Spinal cord (tissue), 9 donors: ENCODE measurements at regions not wholly inside any gene's neighbourhood (a gene's known extent, or its start where the extent isn't known, plus 50 kb on each side); places are given as distances from the start of the nearest gene placed in this dataset.

ENCODE experiments used
- DNase-seq, 6 donors: peaks; one replicate each; pipeline versions ENCODE4 v3.0.0 to v3.0.0-alpha.2; 2013 to 2015; ENCODE audit warnings: low spot score in 6 of 6, low read depth in 4 of 6
- H3K27ac ChIP-seq: one replicate; pipeline ENCODE4 v1.5.1; 2013; ENCODE audit warnings: low read depth, low read length, control low read depth
- H3K27me3 ChIP-seq: one replicate; pipeline ENCODE4 v1.6.1; 2013; ENCODE audit warnings: low read length; ENCODE audit not compliant: control insufficient read depth, insufficient read depth
- H3K36me3 ChIP-seq: one replicate; pipeline ENCODE4 v1.6.1; 2013; ENCODE audit warnings: low read length; ENCODE audit not compliant: control insufficient read depth, insufficient read depth
- H3K4me1 ChIP-seq: one replicate; pipeline ENCODE4 v1.6.1; 2013; ENCODE audit warnings: low read length; ENCODE audit not compliant: control insufficient read depth, insufficient read depth
- H3K4me3 ChIP-seq: one replicate; pipeline ENCODE4 v1.5.1; 2013; ENCODE audit warnings: low read depth, low read length, control low read depth
- H3K9me3 ChIP-seq: one replicate; pipeline ENCODE4 v1.6.1; 2013; ENCODE audit warnings: low read length; ENCODE audit not compliant: control insufficient read depth, insufficient read depth
- WGBS: methylation state at CpG from one replicate; pipeline ENCODE4 v1.1.5; 2013; ENCODE audit warnings: missing lambda C conversion rate; ENCODE audit not compliant: insufficient coverage; 5-methylcytosine and 5-hydroxymethylcytosine counted together
- donor health status: healthy.

DNA sequence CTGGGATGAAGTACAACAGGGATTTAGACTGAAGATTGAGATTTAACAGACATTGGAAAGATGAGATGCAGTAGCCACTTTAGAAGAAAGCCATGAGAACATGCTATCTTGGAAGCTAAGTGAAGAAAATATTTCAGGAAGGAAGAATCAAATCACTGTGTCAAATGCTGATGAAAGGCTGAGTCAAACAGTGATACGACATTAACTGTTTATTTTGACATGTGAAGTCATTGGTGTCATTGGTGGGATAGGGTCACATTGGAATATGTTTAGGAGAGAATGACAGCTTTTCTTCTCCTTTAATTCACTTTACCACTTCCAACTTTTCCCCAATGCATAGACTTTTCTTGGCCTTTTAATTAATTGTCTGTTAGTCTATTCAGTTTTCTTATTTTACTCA, 653.0 kb upstream of the BOD1L1 start:
- WGBS: no CpG with 5 or more reads among the region's 1 CpG
- H3K27me3 ChIP-seq: no peaks in the 10 kb centered on the region
- H3K9me3 ChIP-seq: no peaks in the 10 kb centered on the region
- no peak for DNase-seq
- no peaks in the 10 kb centered on the region for H3K36me3 ChIP-seq
- no peaks in the 10 kb centered on the region for H3K4me1 ChIP-seq
- no peak overlapping the region for H3K4me3 ChIP-seq
- no peak overlapping the region for H3K27ac ChIP-seq

DNA sequence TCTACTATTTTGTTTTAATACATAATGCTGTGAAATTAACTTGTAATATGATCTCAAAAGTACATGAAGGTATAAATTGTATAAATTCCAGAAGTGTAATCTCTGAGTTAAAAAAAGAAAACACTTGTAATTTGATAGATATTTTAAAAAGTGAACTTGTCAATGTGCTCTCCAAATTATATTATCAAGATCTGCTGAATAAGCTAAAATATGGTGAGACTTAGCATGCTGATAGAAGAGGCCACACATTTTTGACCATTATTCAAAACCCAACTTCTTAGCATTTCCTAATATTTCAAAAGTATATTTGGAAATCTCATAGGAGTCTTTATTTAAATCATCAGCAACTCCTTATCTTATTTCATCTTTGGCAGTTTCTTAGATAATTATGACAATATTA, 657.1 kb upstream of the BOD1L1 start:
- H3K36me3 ChIP-seq: no peaks in the 10 kb centered on the region
- DNase-seq: no peak
- H3K4me1 ChIP-seq: no peaks in the 10 kb centered on the region
- no peak overlapping the region for H3K27ac ChIP-seq
- H3K9me3 ChIP-seq: no peaks in the 10 kb centered on the region
- H3K4me3 ChIP-seq: no peak overlapping the region
- no peaks in the 10 kb centered on the region for H3K27me3 ChIP-seq

DNA sequence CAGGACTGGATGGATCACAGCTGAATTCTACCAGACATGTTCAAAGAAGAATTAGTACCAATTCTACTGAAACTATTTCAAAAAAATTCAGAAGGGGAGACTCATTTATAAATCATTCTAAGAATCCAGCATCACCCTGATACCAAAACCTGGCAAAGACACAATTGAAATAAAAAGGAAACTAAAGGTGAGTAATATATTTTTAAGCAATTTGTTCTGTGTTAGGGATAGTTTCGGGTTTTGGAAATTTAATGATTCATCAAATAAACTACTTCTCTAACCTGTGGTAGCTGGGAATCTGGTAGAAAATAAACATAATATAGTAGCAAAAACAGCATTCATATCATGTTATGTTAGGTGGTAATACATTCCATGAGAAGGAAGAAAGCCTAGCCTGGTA, 662.2 kb upstream of the BOD1L1 start:
- WGBS: no CpG with 5 or more reads among the region's 1 CpG
- Histone ChIP-seq H3K9me3 (no peaks in the 10 kb centered on the region), H3K4me3 (no peak overlapping the region), H3K36me3 (no peaks in the 10 kb centered on the region), H3K4me1 (no peaks in the 10 kb centered on the region), H3K27me3 (no peaks in the 10 kb centered on the region), H3K27ac (no peak overlapping the region)
- no peak for DNase-seq

DNA sequence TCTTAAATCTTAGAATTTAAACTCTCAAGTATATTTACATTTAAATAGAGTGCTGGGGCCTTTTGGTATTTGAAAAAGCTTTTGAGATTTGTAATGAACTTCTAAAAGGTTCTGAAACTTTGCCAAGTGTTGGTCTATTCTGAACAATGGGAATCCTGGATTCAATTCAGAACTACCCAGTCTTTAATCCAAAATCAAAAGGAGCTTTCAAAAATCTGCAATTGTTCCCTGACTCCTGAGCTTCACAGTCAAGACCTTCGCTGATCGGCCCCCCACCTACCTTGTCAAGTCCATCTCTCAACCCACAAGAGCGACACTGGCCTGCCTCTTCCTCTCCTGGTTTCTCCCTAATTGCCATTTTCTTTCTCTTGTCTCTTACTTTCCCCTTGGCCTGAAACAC, 666.1 kb upstream of the BOD1L1 start:
- H3K4me3 ChIP-seq: no peak overlapping the region
- H3K4me1 ChIP-seq: no peaks in the 10 kb centered on the region
- DNase-seq: peak in 2 of 6 donors; percentile 37 to 68
- H3K9me3 ChIP-seq: no peaks in the 10 kb centered on the region
- H3K27me3 ChIP-seq: no peaks in the 10 kb centered on the region
- H3K36me3 ChIP-seq: no peaks in the 10 kb centered on the region
- 30% methylated on average over 3 of the region's 3 CpGs for WGBS
- no peak overlapping the region for H3K27ac ChIP-seq

DNA sequence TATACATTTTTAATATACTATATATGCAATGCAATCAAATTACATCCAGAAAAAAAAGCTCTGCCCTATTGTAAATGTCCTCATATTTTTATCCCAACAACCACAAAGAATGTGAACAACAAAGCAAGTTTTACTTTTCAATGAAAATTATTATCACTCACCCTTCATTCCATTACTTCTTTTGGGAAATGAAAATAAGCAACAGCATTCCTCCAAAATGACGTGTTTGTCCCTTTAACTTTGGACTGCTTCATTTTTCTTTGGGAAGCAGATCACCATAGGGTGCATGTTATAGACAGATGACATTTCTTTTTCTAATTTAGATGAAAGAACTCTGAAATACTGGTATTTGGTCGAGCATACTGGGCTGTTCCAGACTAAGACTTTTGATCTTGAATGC, 667.1 kb upstream of the BOD1L1 start:
- Histone ChIP-seq H3K27ac (no peak overlapping the region), H3K27me3 (no peaks in the 10 kb centered on the region), H3K4me3 (no peak overlapping the region), H3K9me3 (no peaks in the 10 kb centered on the region), H3K36me3 (no peaks in the 10 kb centered on the region), H3K4me1 (no peaks in the 10 kb centered on the region)
- DNase-seq: no peak
- no CpG with 5 or more reads among the region's 2 CpGs for WGBS

DNA sequence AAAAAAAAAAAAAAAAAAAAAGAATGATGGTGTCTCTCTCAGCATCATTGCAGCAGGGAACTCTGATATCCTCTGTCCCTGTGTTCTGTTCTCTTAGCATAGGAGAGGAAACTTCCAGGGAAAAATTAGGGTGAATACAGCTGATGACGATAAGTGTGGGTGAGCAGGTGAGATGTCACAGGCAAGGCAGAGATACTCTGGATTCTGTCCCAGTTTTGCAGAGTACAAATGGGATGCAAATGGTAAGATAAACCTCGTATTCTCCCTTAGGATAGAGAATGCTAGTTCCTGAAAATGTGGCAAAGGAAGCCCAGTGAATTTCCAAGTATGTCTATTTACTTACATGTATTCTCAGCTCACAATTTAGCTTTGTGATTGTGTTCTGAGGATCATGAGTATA, 671.6 kb upstream of the BOD1L1 start:
- Histone ChIP-seq H3K27ac (no peak overlapping the region), H3K36me3 (no peaks in the 10 kb centered on the region), H3K4me3 (no peak overlapping the region), H3K4me1 (no peaks in the 10 kb centered on the region), H3K27me3 (no peaks in the 10 kb centered on the region), H3K9me3 (no peaks in the 10 kb centered on the region)
- WGBS: no CpG with 5 or more reads among the region's 2 CpGs
- DNase-seq: peak in 1 of 6 donors; percentile 67

DNA sequence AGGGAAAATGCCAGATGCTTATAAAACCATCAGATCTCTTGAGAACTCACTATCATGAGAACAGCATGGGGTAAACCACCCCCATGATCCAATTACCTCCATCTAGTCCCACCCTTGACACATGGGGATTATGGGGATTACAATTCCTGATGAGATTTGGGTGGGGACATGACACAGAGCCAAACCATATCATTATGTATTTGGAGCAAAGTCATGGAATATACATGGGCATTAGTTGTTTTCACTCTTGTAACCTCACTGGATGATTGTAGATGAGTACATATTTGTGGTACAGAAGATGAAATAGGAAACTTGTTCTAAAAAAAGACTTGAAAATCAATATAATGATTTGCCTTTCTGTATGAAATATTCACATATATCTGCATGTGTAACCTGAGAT, 674.5 kb upstream of the BOD1L1 start:
- no peak for DNase-seq
- Histone ChIP-seq H3K9me3 (no peaks in the 10 kb centered on the region), H3K4me3 (no peak overlapping the region), H3K4me1 (no peaks in the 10 kb centered on the region), H3K27ac (no peak overlapping the region), H3K27me3 (no peaks in the 10 kb centered on the region), H3K36me3 (no peaks in the 10 kb centered on the region)

DNA sequence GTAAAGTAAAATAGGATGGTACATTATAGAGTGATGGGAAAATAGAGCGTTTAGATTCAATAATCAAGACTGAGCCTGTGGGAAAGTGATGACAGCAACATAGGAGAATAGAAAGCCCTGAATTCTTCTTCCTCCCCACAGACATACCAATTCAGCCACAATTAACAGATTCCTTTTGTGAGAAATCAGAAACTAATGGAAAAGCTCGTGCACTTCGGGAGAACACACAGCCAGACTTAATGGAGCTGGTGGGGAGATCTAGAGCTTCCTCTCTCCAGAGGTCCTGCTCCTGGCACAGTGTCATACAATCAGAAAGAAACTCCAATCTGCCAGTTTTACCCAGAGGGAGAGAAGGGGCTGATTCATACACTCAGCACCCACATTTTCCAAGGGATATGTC, 676.3 kb upstream of the BOD1L1 start:
- Histone ChIP-seq H3K4me3 (no peak overlapping the region), H3K4me1 (no peaks in the 10 kb centered on the region), H3K36me3 (no peaks in the 10 kb centered on the region), H3K27me3 (no peaks in the 10 kb centered on the region), H3K9me3 (no peaks in the 10 kb centered on the region), H3K27ac (no peak overlapping the region)
- DNase-seq: no peak
- WGBS: no CpG with 5 or more reads among the region's 3 CpGs

DNA sequence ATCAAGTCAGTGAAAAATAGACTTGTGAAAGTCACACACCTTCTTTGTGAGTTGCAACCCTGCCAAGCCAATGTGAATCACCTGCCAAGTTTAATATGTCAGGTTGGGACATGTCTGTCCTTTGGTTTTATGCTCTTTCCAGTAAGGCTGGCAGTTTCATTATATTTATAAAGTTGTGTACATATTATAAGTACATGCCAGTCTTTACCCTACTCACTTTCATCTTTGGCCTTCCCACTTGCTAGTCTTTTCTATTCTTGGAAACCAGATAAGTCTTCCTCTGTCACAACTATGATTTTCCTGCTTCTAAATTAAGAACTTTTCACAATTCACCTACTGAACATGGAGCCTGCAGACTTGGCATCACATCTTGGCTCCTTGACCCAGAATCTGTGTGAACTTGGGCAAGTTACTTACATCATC, 680.7 kb upstream of the BOD1L1 start:
- Histone ChIP-seq H3K4me1 (no peaks in the 10 kb centered on the region), H3K27ac (no peak overlapping the region), H3K9me3 (no peaks in the 10 kb centered on the region), H3K27me3 (no peaks in the 10 kb centered on the region), H3K36me3 (no peaks in the 10 kb centered on the region), H3K4me3 (no peak overlapping the region)
- DNase-seq: peak in 1 of 6 donors; percentile 18

DNA sequence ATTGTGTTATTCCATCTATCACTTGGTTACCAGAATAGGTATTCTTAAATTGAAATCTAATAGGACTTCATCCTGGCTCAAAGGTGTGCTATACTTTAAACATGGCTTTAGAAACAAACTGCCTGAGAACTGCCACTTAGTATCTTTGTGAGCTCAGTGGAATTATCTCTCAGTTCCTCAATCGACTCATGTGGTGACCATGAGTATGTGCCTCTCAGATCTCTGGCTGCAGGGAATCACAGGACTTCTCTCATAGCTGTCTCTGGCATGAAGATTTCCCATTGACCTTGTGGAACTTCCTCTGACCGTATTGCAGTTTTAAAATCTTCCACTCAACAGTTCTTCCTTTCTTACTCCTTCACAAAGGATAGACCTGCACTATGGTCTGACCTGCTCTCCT, 681.9 kb upstream of the BOD1L1 start:
- no peak overlapping the region for H3K27ac ChIP-seq
- DNase-seq: peak in 1 of 6 donors; percentile 2
- no peaks in the 10 kb centered on the region for H3K4me1 ChIP-seq
- no peaks in the 10 kb centered on the region for H3K27me3 ChIP-seq
- WGBS: 68% methylated on average over 2 of the region's 2 CpGs
- H3K9me3 ChIP-seq: no peaks in the 10 kb centered on the region
- no peak overlapping the region for H3K4me3 ChIP-seq
- H3K36me3 ChIP-seq: no peaks in the 10 kb centered on the region

DNA sequence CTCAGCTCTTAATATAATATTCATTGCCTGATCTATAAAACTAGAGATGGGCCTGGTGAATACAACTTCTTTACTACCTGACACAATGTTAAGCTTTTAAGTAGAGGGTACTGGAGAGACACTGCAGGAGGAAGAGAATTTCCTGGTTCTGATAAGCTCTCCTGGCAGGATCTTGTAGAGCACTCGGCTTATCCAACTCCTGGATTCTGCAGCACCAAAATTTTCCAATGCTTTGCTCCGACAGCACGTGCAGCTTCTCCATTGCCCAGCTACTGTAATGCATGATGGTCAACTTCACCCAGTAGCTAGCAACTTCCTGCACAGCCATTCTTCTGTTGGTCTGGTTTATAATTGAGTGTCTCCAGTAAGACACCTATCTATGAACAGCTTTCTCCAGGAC, 686.2 kb upstream of the BOD1L1 start:
- Histone ChIP-seq H3K9me3 (no peaks in the 10 kb centered on the region), H3K27ac (no peak overlapping the region), H3K4me1 (no peaks in the 10 kb centered on the region), H3K36me3 (no peaks in the 10 kb centered on the region), H3K27me3 (no peaks in the 10 kb centered on the region), H3K4me3 (no peak overlapping the region)
- WGBS: 100% methylated on average over 1 of the region's 3 CpGs
- DNase-seq: no peak
